ENCODE measurements at regions not wholly inside any gene's neighbourhood (a gene's known extent, or its start where the extent isn't known, plus 50 kb on each side); places are given as distances from the start of the nearest gene placed in this dataset.

DNA sequence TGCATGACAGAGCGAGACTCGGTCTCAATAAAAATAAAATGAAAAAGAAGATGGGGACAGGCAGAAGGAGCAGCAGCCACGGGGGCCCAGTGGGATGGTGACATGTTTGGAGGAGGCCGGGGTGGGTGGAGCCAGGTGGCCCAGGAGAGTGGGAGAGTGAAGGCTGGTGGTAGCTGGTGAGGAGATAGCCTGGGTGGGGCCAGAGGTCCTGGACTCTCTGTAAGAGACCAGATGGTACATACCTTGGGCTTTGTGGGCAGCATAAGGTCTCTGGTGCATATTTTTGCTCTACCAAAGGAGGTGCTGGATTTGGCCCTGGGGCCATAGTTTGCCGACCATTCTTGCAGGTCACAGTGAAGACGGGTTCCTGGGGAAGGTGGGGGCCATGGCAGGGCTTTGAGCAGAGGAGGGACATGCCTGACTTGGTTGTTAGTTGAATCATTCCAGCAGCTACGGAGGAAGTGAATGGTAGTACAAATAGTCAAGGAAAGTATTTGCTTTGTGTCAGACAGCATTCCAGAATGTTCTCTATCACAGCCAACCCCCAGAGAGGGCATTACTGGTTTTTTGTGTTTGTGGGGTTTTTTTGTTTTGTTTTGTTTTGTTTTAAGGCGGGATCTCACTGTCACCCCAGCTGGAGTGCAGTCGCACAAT lies 69.1 kb downstream of the ARHGEF18 start:
- Histone ChIP-seq H4K20me1 (ENCODE audit: insufficient read depth, low read length) (peaks cover 79% of the 10 kb centered on the region), H3K79me1 (ENCODE audit: low read depth in 1 of 2, low read length in 2 of 2) (peaks cover 33 to 68% of the 10 kb centered on the region in 2 experiments), H3K36me3 (ENCODE audit: control insufficient read depth, insufficient read depth, low read length) (peaks cover 6% of the 10 kb centered on the region), H2BK120ac (ENCODE audit: low read depth, low read length) (no peak overlapping the region), H3K9me3 (ENCODE audit: control insufficient read depth, insufficient read depth, low read length) (no peaks in the 10 kb centered on the region), H3K4ac (ENCODE audit: low read depth, low read length) (no peak overlapping the region), H3K4me3 (ENCODE audit: insufficient read depth, low read depth, low read length) (no peak overlapping the region), H3K56ac (ENCODE audit: extremely low read depth, insufficient read depth, low read length) (no peak overlapping the region), H3K9ac (ENCODE audit: low read depth, low read length) (no peak overlapping the region), H2BK5ac (ENCODE audit: low read depth, low read length, poor library complexity, severe bottlenecking) (no peak overlapping the region), H2AK9ac (replicated peaks; ENCODE audit: low read depth, low read length, poor library complexity) (peak overlapping the region; percentile 68), H4K8ac (ENCODE audit: low read depth in 2 of 2, low read length in 2 of 2) (no peak overlapping the region), H3K27me3 (ENCODE audit: control insufficient read depth, insufficient read depth, low read length) (no peaks in the 10 kb centered on the region), H2AK5ac (ENCODE audit: low read depth, low read length) (no peak overlapping the region), H2BK20ac (ENCODE audit: low read depth, low read length) (no peak overlapping the region), H3K9me1 (ENCODE audit: insufficient read depth, low read length) (peaks cover 15% of the 10 kb centered on the region), H3K4me2 (ENCODE audit: low read depth, low read length) (no peak overlapping the region), H3K4me1 (ENCODE audit: control insufficient read depth, insufficient read depth, low read length) (peaks cover 12% of the 10 kb centered on the region), H4K91ac (ENCODE audit: insufficient read depth, low read depth, low read length) (no peak overlapping the region), H2AFZ (replicated peaks; ENCODE audit: low read length, poor library complexity) (peak overlapping the region; percentile 17), H3K14ac (replicated peaks; ENCODE audit: low read depth, low read length) (0 out of 2 replicates have a peak overlapping the region, but pooled peaks have one; percentile 32), H3K27ac (ENCODE audit: insufficient read depth, low read length) (no peak overlapping the region), H3K23ac (ENCODE audit: low read depth, low read length) (no peak overlapping the region), H4K5ac (ENCODE audit: low read depth, low read length) (no peak overlapping the region), H3K18ac (ENCODE audit: low read depth, low read length) (no peak overlapping the region), H2BK15ac (ENCODE audit: low read depth, low read length) (no peak overlapping the region)
- DNase-seq (peak; percentile 30), ATAC-seq (ENCODE audit: low read depth) (peak; percentile 73)
- dilution Hi-C loops (cut with HindIII; ENCODE audit: low sequenced_read_pairs, unreplicated experiment) (no loop called here), in situ Hi-C loops (cut with MboI; ENCODE audit: low sequenced_read_pairs) (no loop called here), intact Hi-C loops (cut with micrococcal nuclease) (no loop called here)
- WGBS, 2 experiments (ENCODE audit: extremely low coverage in 2 of 2, insufficient read length in 1 of 2) = 86% methylated on average over 3 of the region's 9 CpGs; no CpG with 5 or more reads in 1 of the 2 experiments
- BruUV-seq (replicated peaks) = no TSS peak
- ChIA-PET POLR2A (ENCODE audit: unreplicated experiment) (no interaction called here), CTCF (interaction anchor here (0.6 kb wide), 1 partner anchor 77 kb away, joined by 3 read pairs; no protein-coding TSS in a partner anchor)
- no peak for TF ChIP-seq USF2 (IDR thresholded peaks at IDR 0.05; ENCODE audit: low read depth, low read length)
- TF ChIP-seq MAZ (IDR thresholded peaks at IDR 0.05; ENCODE audit: borderline replicate concordance, low read depth, low read length) = no peak
- no peak for TF ChIP-seq POLR2A (IDR thresholded peaks at IDR 0.05; ENCODE audit: low read depth, low read length)
- no peak for TF ChIP-seq BHLHE40 (IDR thresholded peaks at IDR 0.05; ENCODE audit: low read depth, low read length)
- no peak for TF ChIP-seq RFX5 (IDR thresholded peaks at IDR 0.05; ENCODE audit: low read depth, low read length)
- TF ChIP-seq MXI1 (IDR thresholded peaks at IDR 0.05; ENCODE audit: borderline replicate concordance, low read depth, low read length) = no peak
- TF ChIP-seq SMC3 (IDR thresholded peaks at IDR 0.05; ENCODE audit: low read depth, low read length) = no peak
- TF ChIP-seq, protein P1, sequence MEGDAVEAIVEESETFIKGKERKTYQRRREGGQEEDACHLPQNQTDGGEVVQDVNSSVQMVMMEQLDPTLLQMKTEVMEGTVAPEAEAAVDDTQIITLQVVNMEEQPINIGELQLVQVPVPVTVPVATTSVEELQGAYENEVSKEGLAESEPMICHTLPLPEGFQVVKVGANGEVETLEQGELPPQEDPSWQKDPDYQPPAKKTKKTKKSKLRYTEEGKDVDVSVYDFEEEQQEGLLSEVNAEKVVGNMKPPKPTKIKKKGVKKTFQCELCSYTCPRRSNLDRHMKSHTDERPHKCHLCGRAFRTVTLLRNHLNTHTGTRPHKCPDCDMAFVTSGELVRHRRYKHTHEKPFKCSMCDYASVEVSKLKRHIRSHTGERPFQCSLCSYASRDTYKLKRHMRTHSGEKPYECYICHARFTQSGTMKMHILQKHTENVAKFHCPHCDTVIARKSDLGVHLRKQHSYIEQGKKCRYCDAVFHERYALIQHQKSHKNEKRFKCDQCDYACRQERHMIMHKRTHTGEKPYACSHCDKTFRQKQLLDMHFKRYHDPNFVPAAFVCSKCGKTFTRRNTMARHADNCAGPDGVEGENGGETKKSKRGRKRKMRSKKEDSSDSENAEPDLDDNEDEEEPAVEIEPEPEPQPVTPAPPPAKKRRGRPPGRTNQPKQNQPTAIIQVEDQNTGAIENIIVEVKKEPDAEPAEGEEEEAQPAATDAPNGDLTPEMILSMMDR (conservative IDR thresholded peaks at IDR 0.05; ENCODE audit: low read depth, low read length) = no peak
- no peak for TF ChIP-seq CEBPB (IDR thresholded peaks at IDR 0.05; ENCODE audit: low read depth, low read length)
- no peak for TF ChIP-seq RAD21 (IDR thresholded peaks at IDR 0.05; ENCODE audit: low read length)
- TF ChIP-seq NFE2L2 (IDR thresholded peaks at IDR 0.05; ENCODE audit: low read depth, low read length) = no peak
